ENCODE measurements at regions not wholly inside any gene's neighbourhood (a gene's known extent, or its start where the extent isn't known, plus 50 kb on each side); places are given as distances from the start of the nearest gene placed in this dataset.

- no peaks in the 10 kb centered on the region for H3K4me1 ChIP-seq (ENCODE audit: control insufficient read depth in 1 of 2, low read depth in 2 of 2)
- DNase-seq (ENCODE audit: low spot score) (no peak), ATAC-seq (ENCODE audit: insufficient number of reproducible peaks, low FRiP score, low read depth) (no peak)
- H3K4me3 ChIP-seq, result no peak overlapping the region
- no peak for TF ChIP-seq CTCF (IDR thresholded peaks at IDR 0.05)
- H3K27ac ChIP-seq, result no peak overlapping the region
- H3K9me3 ChIP-seq, result no peaks in the 10 kb centered on the region
- H3K27me3 ChIP-seq (replicated peaks; ENCODE audit: insufficient read depth), result no peaks in the 10 kb centered on the region
- no peaks in the 10 kb centered on the region for H3K36me3 ChIP-seq
Observed at GRCh38 chr2:168355121-168355520, 101.0 kb upstream of the CERS6 start.

GRCh38 chr2:168355779-168356476 lies 100.1 kb upstream of the CERS6 start:
- TF ChIP-seq CTCF (IDR thresholded peaks at IDR 0.05), result no peak
- DNase-seq (ENCODE audit: low spot score), result no peak
- H3K27me3 ChIP-seq (replicated peaks; ENCODE audit: insufficient read depth), result no peaks in the 10 kb centered on the region

DNA sequence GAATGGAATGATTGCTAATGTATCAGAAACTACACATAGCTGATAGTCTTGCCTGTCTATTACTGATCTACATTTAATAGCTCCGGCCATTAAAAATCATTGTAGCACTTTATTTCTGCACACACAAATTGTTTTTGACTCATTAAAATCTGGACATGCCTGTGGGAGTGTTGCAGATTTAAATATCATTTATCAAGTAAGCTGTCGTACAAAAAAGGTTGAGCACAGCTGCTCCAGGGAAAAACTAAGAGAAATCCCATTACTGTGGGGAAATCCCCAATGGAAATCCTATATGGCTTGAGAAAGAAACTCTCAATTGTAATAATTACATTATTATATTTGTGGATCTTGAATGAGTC lies 99.6 kb upstream of the CERS6 start:
- ATAC-seq (ENCODE audit: insufficient number of reproducible peaks, low FRiP score, low read depth), result no peak
- no peaks in the 10 kb centered on the region for H3K27me3 ChIP-seq (replicated peaks; ENCODE audit: insufficient read depth)
- TF ChIP-seq CTCF (IDR thresholded peaks at IDR 0.05), result no peak
- no peak overlapping the region for H3K27ac ChIP-seq
- DNase-seq (ENCODE audit: low spot score), result no peak
- H3K9me3 ChIP-seq, result no peaks in the 10 kb centered on the region
- H3K36me3 ChIP-seq, result no peaks in the 10 kb centered on the region
- no peak overlapping the region for H3K4me3 ChIP-seq
- H3K4me1 ChIP-seq (ENCODE audit: control insufficient read depth in 1 of 2, low read depth in 2 of 2), result no peaks in the 10 kb centered on the region

More at GRCh38 chr2:168355779-168356476, 100.1 kb upstream of the CERS6 start:
- H3K9me3 ChIP-seq, result no peaks in the 10 kb centered on the region
- no peak for ATAC-seq (ENCODE audit: insufficient number of reproducible peaks, low FRiP score, low read depth)
- no peaks in the 10 kb centered on the region for H3K4me1 ChIP-seq (ENCODE audit: control insufficient read depth in 1 of 2, low read depth in 2 of 2)
- no peak overlapping the region for H3K27ac ChIP-seq
- no peaks in the 10 kb centered on the region for H3K36me3 ChIP-seq
- no peak overlapping the region for H3K4me3 ChIP-seq

GRCh38 chr2:168357797-168358472 lies 98.1 kb upstream of the CERS6 start:
- DNase-seq (ENCODE audit: low spot score) (no peak), ATAC-seq (ENCODE audit: insufficient number of reproducible peaks, low FRiP score, low read depth) (no peak)
- no peak for TF ChIP-seq CTCF (IDR thresholded peaks at IDR 0.05)
- Histone ChIP-seq H3K36me3 (no peaks in the 10 kb centered on the region), H3K27ac (no peak overlapping the region), H3K9me3 (no peaks in the 10 kb centered on the region), H3K4me3 (no peak overlapping the region), H3K27me3 (replicated peaks; ENCODE audit: insufficient read depth) (no peaks in the 10 kb centered on the region), H3K4me1 (ENCODE audit: control insufficient read depth in 1 of 2, low read depth in 2 of 2) (no peaks in the 10 kb centered on the region)

DNA sequence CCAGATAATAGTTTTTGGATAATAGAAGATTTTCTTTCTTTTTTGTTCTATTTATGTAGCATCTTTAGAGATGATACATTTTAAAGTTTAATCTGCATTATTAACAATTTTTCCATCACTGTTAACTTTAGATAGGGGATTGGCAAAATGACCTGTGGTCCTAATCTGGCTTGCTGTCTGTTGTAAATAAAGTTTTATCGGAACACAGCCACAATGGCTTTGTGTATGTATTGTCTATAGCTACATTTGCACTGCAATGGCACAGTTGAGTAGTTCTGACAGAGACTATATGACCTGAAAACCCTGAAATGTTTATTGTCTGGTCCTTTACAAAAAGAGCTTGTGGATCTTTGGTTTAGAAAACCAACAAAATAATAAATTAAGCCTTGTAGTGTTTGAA lies 97.0 kb upstream of the CERS6 start:
- H3K27me3 ChIP-seq (replicated peaks; ENCODE audit: insufficient read depth), result no peaks in the 10 kb centered on the region
- no peak overlapping the region for H3K27ac ChIP-seq
- TF ChIP-seq CTCF (IDR thresholded peaks at IDR 0.05), result no peak
- H3K4me1 ChIP-seq (ENCODE audit: control insufficient read depth in 1 of 2, low read depth in 2 of 2), result no peaks in the 10 kb centered on the region
- no peaks in the 10 kb centered on the region for H3K36me3 ChIP-seq
- no peak for ATAC-seq (ENCODE audit: insufficient number of reproducible peaks, low FRiP score, low read depth)
- no peaks in the 10 kb centered on the region for H3K9me3 ChIP-seq
- no peak overlapping the region for H3K4me3 ChIP-seq
- DNase-seq (ENCODE audit: low spot score), result no peak
